Upper lobe of left lung (tissue), 4 donors: ENCODE measurements at regions not wholly inside any gene's neighbourhood (a gene's known extent, or its start where the extent isn't known, plus 50 kb on each side); places are given as distances from the start of the nearest gene placed in this dataset.

Experiments used
- EP300 ChIP-seq, 4 donors: sonication (generic); formaldehyde crosslinking; IDR thresholded peaks; one replicate each; pipeline ENCODE4 v1.5.1; 2017; ENCODE audit warnings: antibody characterized with exemption in 4 of 4, control low read depth in 2 of 4
- POLR2A ChIP-seq, 4 donors: fragments of 450-650 bp; IDR thresholded peaks; one replicate each; pipeline ENCODE4 v1.5.1; 2016 to 2017; ENCODE audit warnings: antibody characterized with exemption in 4 of 4, mild to moderate bottlenecking in 2 of 4
- POLR2AphosphoS5 ChIP-seq, 2 donors: sonication (generic); formaldehyde crosslinking; IDR thresholded peaks; one replicate each; pipeline ENCODE4 v1.5.1; 2017; ENCODE audit warnings: antibody characterized with exemption in 2 of 2
- TF ChIP-seq, protein P1 (sequence below), 6 experiments: fragments of 450-650 bp in 4 of 6; fragments of 200-600 bp in 2 of 6; sonication (generic) in 2 of 6; IDR thresholded peaks; one replicate each; pipeline ENCODE4 v1.5.1; 2016 to 2019; ENCODE audit warnings: antibody characterized with exemption in 6 of 6

DNA sequence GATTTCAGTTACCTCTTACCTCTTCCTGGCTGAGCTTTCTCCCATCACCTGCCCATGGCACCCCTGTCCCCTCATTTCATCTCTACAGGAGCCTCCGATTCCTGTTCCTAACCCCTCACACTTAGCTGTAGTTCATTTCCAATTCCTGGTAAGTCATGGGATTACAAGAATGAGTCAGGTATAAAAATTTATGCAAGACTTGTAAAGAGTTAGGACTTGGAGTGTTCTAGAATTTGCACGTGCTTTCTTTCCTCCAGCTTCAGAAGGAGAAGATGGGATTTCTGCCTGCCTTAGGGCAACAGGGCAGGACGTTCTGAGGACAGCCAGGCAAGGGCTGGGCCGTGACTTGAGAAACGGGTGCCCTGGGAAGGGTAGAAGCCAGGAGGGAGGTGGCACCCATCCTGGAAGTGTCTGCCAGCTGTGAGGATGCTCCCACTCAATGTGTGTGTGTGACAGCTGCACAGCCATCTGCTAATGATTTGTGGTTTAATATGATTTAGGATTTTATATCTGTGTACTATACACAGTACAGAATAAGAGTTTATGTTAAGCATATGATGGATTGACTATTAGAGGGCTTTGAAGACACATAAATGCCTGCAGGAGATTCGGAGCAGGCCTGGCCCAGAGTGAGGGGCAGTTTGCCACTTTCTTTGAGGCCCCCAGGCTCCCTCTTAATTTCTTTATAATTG is 81.5 kb upstream of the VIPR2 start:
- TF ChIP-seq POLR2A (IDR thresholded peaks at IDR 0.05) (no peak), EP300 (IDR thresholded peaks at IDR 0.05) (no peak), POLR2AphosphoS5 (IDR thresholded peaks at IDR 0.05) (no peak)
- TF ChIP-seq, protein P1, sequence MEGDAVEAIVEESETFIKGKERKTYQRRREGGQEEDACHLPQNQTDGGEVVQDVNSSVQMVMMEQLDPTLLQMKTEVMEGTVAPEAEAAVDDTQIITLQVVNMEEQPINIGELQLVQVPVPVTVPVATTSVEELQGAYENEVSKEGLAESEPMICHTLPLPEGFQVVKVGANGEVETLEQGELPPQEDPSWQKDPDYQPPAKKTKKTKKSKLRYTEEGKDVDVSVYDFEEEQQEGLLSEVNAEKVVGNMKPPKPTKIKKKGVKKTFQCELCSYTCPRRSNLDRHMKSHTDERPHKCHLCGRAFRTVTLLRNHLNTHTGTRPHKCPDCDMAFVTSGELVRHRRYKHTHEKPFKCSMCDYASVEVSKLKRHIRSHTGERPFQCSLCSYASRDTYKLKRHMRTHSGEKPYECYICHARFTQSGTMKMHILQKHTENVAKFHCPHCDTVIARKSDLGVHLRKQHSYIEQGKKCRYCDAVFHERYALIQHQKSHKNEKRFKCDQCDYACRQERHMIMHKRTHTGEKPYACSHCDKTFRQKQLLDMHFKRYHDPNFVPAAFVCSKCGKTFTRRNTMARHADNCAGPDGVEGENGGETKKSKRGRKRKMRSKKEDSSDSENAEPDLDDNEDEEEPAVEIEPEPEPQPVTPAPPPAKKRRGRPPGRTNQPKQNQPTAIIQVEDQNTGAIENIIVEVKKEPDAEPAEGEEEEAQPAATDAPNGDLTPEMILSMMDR (IDR thresholded peaks at IDR 0.05), result no peak
